HCT116 (cell line): ENCODE measurements at regions not wholly inside any gene's neighbourhood (a gene's known extent, or its start where the extent isn't known, plus 50 kb on each side); places are given as distances from the start of the nearest gene placed in this dataset.

ENCODE experiments used
- ATAC-seq: fragments of 200-7000 bp; cut with Tn5 transposase; 2 replicates; pipeline ENCODE4 v1.9.1; 2020; ENCODE audit warnings: mild to moderate bottlenecking, moderate library complexity
- BruUV-seq: library from RNA; stranded (reverse); fragments of 400-500 nt; replicated peaks from 2 replicates; lab custom pipeline; 2021; lab: Mats Ljungman, UMichigan
- CTCF ChIA-PET: fragments of 300-600 bp; sonication (Branson Sonifier 250); formaldehyde crosslinking; loops from one replicate; lab custom pipeline; 2021; ENCODE audit warnings: antibody characterized with exemption; lab: Charles Lee
- POLR2A ChIA-PET: fragments of 300-600, 350-600 bp; sonication (Branson Sonifier 250); formaldehyde crosslinking; loops from one replicate; lab custom pipeline; 2021; ENCODE audit warnings: antibody characterized with exemption; lab: Charles Lee
- RAD21 ChIA-PET, 2 experiments: fragments of 300-600 bp; sonication (Branson Sonifier 250); formaldehyde crosslinking; loops; one replicate each; lab custom pipeline; 2023; ENCODE audit warnings: low total read pairs in 2 of 2; ENCODE audit not compliant: uncharacterized antibody in 2 of 2, unreplicated experiment in 2 of 2, low non-redundant PET in 1 of 2; lab: Charles Lee
- DNase-seq: peaks from one replicate; pipeline ENCODE4 v3.0.0-alpha.2; 2010; ENCODE audit warnings: low read depth, low spot score
- H2AFZ ChIP-seq: fragments of 200-600 bp; shearing (Covaris generic), sonication (generic); 2 replicates; pipeline ENCODE4 v1.6.1; 2017; ENCODE audit warnings: low read depth, mixed run types, mixed read lengths, antibody characterized with exemption, low read length; ENCODE audit not compliant: poor library complexity, severe bottlenecking
- H3K27ac ChIP-seq: 2 replicates; pipeline ENCODE4 v1.5.1; 2012; ENCODE audit warnings: low read depth, low read length
- H3K27me3 ChIP-seq: fragments of 200-600 bp; sonication (generic); 2 replicates; pipeline ENCODE4 v1.6.1; 2016; ENCODE audit warnings: mixed run types, low read length, mixed read lengths; ENCODE audit not compliant: insufficient read depth
- H3K36me3 ChIP-seq, 2 experiments: fragments of 200-500 bp in 1 of 2; fragments of 200-600 bp in 1 of 2; sonication (Bioruptor generic) in 1 of 2; sonication (generic) in 1 of 2; 2 replicates each; pipeline versions ENCODE4 v1.5.1 to v1.6.1; 2014 to 2016; ENCODE audit warnings: low read length in 2 of 2, inconsistent platforms in 1 of 2, mixed read lengths in 1 of 2, mixed run types in 1 of 2; ENCODE audit not compliant: insufficient read depth in 2 of 2, control insufficient read depth in 1 of 2
- H3K4me1 ChIP-seq, 2 experiments: fragments of 200-600 bp in 1 of 2; sonication (generic) in 1 of 2; 2 replicates each; pipeline versions ENCODE4 v1.5.1 to v1.6.1; 2012 to 2017; ENCODE audit warnings: low read length in 2 of 2, inconsistent platforms in 1 of 2, mild to moderate bottlenecking in 1 of 2, mixed read lengths in 1 of 2, mixed run types in 1 of 2, moderate library complexity in 1 of 2; ENCODE audit not compliant: insufficient read depth in 2 of 2, control insufficient read depth in 1 of 2
- H3K4me2 ChIP-seq: fragments of 200-600 bp; sonication (generic); 2 replicates; pipeline ENCODE4 v1.6.1; 2017; ENCODE audit warnings: mixed run types, low read length, mixed read lengths
- H3K4me3 ChIP-seq, 2 experiments: fragments of 200-600 bp in 1 of 2; sonication (generic) in 1 of 2; replicated peaks in 1 of 2; 2 replicates each; pipeline ENCODE4 v1.5.1; 2011 to 2016; ENCODE audit warnings: low read length in 2 of 2, control low read depth in 1 of 2, low read depth in 1 of 2, mild to moderate bottlenecking in 1 of 2, mixed read lengths in 1 of 2, mixed run types in 1 of 2
- H3K79me2 ChIP-seq: fragments of 200-600 bp; sonication (generic); 2 replicates; pipeline ENCODE4 v1.6.1; 2017; ENCODE audit warnings: mild to moderate bottlenecking, mixed run types, low read length, moderate library complexity, mixed read lengths; ENCODE audit not compliant: insufficient read depth
- H3K9ac ChIP-seq: fragments of 200-600 bp; sonication (generic); 2 replicates; pipeline ENCODE4 v1.6.1; 2016; ENCODE audit warnings: low read length, mixed read lengths
- H3K9me2 ChIP-seq: fragments of 200-600 bp; sonication (generic), shearing (Covaris generic); 2 replicates; pipeline ENCODE4 v1.6.1; 2017; ENCODE audit warnings: mixed run types, mild to moderate bottlenecking, moderate library complexity; ENCODE audit not compliant: insufficient read depth
- H3K9me3 ChIP-seq, 2 experiments: fragments of 200-500 bp in 1 of 2; fragments of 200-600 bp in 1 of 2; sonication (Bioruptor generic) in 1 of 2; sonication (generic) in 1 of 2; 2 replicates each; pipeline ENCODE4 v1.6.1; 2014 to 2017; ENCODE audit warnings: low read length in 2 of 2, mixed read lengths in 2 of 2, inconsistent platforms in 1 of 2, low read depth in 1 of 2, mild to moderate bottlenecking in 1 of 2, mixed run types in 1 of 2, moderate library complexity in 1 of 2; ENCODE audit not compliant: control insufficient read depth in 1 of 2, insufficient read depth in 1 of 2
- H4K20me1 ChIP-seq: fragments of 200-600 bp; sonication (generic), shearing (Covaris generic); 2 replicates; pipeline ENCODE4 v1.6.1; 2017; ENCODE audit warnings: mixed run types, mild to moderate bottlenecking, moderate library complexity; ENCODE audit not compliant: insufficient read depth
- ELF1 ChIP-seq: IDR thresholded peaks from 2 replicates; pipeline ENCODE4 v1.6.1; 2012; ENCODE audit warnings: low read depth, borderline replicate concordance
- JUND ChIP-seq: IDR thresholded peaks from 2 replicates; pipeline ENCODE4 v1.6.1; 2012
- POLR2A ChIP-seq: IDR thresholded peaks from 2 replicates; pipeline ENCODE4 v1.7.0; 2011; ENCODE audit warnings: borderline replicate concordance; ENCODE audit not compliant: insufficient read depth, insufficient read length; ENCODE audit errors: extremely low read depth
- POLR2AphosphoS5 ChIP-seq: IDR thresholded peaks from 2 replicates; pipeline ENCODE4 v1.6.1; 2011; ENCODE audit warnings: mild to moderate bottlenecking, low read depth, low read length, moderate library complexity
- ZFX ChIP-seq: fragments of 450-650 bp; IDR thresholded peaks from 2 replicates; pipeline ENCODE4 v1.6.1; 2017
- ZNF274 ChIP-seq: fragments of 200-500 bp; sonication (Bioruptor generic); IDR thresholded peaks from 2 replicates; pipeline ENCODE4 v1.6.1; 2014; ENCODE audit warnings: mild to moderate bottlenecking, low read depth, low read length, inconsistent platforms
- intact Hi-C: fragments of 100-400 bp; cut with micrococcal nuclease; formaldehyde crosslinking; loops from 2 replicates; pipeline ENCODE4 v1.10.0; 2022

DNA sequence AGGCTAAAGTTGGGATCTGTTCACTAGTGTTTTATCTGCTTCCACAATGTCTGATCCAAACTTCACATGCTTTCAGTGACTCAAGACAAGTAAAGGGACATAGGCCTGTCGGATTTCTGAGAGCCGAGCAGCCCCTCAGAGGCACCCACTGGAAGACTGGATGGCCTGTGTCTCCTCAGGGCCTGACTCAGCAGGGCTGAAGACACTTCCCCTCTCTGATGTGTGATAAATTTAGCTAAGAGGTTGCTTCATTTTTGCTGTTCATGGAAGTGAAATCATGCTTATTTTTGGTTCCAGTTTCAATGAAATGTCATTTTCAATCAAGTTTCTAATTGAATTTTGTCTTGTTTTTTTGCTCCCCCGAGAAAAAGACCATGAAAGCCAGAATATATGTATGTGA is 93.7 kb downstream of the MXRA5 start:
- H3K4me2 ChIP-seq, result no peak overlapping the region
- no peaks in the 10 kb centered on the region for H3K79me2 ChIP-seq
- no peak overlapping the region for H3K27ac ChIP-seq
- intact Hi-C loops, result no loop called here
- no peak overlapping the region for H3K4me3 ChIP-seq
- H4K20me1 ChIP-seq, result no peaks in the 10 kb centered on the region
- POLR2A ChIA-PET, result no interaction called here
- no peak for DNase-seq
- no peak overlapping the region for H3K9ac ChIP-seq
- TF ChIP-seq POLR2AphosphoS5, result no peak
- CTCF ChIA-PET, result no interaction called here
- no peaks in the 10 kb centered on the region for H3K4me1 ChIP-seq
- ATAC-seq, result no peak
- H3K9me2 ChIP-seq, result no peaks in the 10 kb centered on the region
- H3K36me3 ChIP-seq, result no peaks in the 10 kb centered on the region
- no peaks in the 10 kb centered on the region for H3K27me3 ChIP-seq
- RAD21 ChIA-PET, result no interaction called here
- H3K9me3 ChIP-seq, result no peaks in the 10 kb centered on the region
- no TSS peak for BruUV-seq
- no peak overlapping the region for H2AFZ ChIP-seq

DNA sequence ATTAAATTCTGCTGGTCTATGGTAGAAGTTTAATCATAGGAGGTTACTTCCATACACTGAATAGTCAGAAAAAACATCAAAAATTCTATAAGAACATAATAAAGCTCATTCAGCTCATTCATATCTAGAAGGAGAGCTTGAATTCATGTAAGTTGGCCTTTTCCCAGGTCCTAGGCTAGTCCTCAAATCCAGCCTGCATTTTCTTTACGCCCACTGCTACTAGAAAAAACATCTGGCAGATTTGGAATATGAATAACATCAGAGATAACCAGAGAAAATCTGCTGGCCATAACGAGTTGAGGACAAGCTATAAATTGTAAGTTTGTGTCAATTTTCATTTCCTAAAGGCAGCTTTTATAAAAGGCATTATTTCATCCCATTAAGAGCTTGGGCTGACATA is 95.5 kb downstream of the MXRA5 start:
- ChIA-PET RAD21 (no interaction called here), POLR2A (no interaction called here), CTCF (no interaction called here)
- DNase-seq, result no peak
- no peaks in the 10 kb centered on the region for H3K36me3 ChIP-seq
- no peaks in the 10 kb centered on the region for H3K9me2 ChIP-seq
- no TSS peak for BruUV-seq
- no peaks in the 10 kb centered on the region for H3K9me3 ChIP-seq
- no peaks in the 10 kb centered on the region for H3K79me2 ChIP-seq
- H2AFZ ChIP-seq, result no peak overlapping the region
- no peak overlapping the region for H3K27ac ChIP-seq
- ATAC-seq, result no peak
- H3K4me3 ChIP-seq, result no peak overlapping the region
- no peaks in the 10 kb centered on the region for H4K20me1 ChIP-seq
- TF ChIP-seq JUND (no peak), ZNF274 (no peak), ELF1 (no peak), POLR2A (no peak), ZFX (no peak)
- H3K9ac ChIP-seq, result no peak overlapping the region
- H3K4me1 ChIP-seq, result no peaks in the 10 kb centered on the region
- no peaks in the 10 kb centered on the region for H3K27me3 ChIP-seq
- H3K4me2 ChIP-seq, result no peak overlapping the region
- intact Hi-C loops, result no loop called here
